ENCODE measurements at regions not wholly inside any gene's neighbourhood (a gene's known extent, or its start where the extent isn't known, plus 50 kb on each side); places are given as distances from the start of the nearest gene placed in this dataset.

DNA sequence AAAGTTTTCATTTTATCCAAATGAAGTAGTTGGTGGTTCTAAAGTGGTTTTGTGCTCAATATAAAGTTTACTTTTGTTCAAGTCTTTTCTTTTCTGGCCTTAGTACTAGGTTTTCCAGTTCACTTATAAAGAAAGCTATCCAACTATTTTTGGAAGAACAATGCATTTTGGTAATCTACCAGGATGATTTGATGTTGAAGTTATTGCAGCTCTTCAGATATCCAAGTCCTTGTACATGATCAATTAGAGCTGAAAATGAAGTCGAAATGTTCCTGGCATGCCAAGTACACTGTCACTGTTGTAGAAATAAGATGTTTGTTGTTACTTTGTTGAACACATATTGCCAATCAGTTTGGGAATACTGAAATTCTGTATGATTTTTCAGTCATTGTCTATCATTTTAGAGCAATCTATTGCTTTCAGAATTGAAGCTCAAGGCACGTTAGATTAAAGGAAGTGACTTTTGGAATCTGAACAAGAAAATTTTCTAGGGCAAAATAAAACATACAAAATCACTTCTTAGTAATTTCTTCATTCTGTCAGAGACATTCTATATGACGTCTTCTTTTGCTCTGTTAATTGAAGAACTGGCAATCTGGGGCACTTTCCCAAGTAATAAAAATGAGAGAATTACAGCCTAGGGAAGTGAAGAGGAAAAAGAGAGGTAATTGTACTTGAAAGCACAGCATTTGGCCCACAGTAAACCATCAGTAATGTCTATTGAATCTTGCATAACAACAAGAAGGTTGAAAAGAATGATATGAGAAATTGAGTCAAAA, 232.3 kb downstream of the MREG start:
- Histone ChIP-seq H3K4me3 (no peak overlapping the region), H3K27me3 (no peaks in the 10 kb centered on the region), H3K27ac (peak overlapping the region in 1 of 4 donors; percentile 29), H3K4me1 (peaks cover 0 to 5% (median 0%) of the 10 kb centered on the region in 3 donors), H3K9me3 (no peaks in the 10 kb centered on the region), H3K36me3 (no peaks in the 10 kb centered on the region)
- 39 to 51% methylated on average over 3 of the region's 3 CpGs for WGBS, 2 donors
- no peak for TF ChIP-seq POLR2A (IDR thresholded peaks at IDR 0.05)
- TF ChIP-seq, protein P1, sequence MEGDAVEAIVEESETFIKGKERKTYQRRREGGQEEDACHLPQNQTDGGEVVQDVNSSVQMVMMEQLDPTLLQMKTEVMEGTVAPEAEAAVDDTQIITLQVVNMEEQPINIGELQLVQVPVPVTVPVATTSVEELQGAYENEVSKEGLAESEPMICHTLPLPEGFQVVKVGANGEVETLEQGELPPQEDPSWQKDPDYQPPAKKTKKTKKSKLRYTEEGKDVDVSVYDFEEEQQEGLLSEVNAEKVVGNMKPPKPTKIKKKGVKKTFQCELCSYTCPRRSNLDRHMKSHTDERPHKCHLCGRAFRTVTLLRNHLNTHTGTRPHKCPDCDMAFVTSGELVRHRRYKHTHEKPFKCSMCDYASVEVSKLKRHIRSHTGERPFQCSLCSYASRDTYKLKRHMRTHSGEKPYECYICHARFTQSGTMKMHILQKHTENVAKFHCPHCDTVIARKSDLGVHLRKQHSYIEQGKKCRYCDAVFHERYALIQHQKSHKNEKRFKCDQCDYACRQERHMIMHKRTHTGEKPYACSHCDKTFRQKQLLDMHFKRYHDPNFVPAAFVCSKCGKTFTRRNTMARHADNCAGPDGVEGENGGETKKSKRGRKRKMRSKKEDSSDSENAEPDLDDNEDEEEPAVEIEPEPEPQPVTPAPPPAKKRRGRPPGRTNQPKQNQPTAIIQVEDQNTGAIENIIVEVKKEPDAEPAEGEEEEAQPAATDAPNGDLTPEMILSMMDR (IDR thresholded peaks at IDR 0.05), result no peak
- no peak for DNase-seq
- intact Hi-C loops (cut with DNase I), result no loop called here

DNA sequence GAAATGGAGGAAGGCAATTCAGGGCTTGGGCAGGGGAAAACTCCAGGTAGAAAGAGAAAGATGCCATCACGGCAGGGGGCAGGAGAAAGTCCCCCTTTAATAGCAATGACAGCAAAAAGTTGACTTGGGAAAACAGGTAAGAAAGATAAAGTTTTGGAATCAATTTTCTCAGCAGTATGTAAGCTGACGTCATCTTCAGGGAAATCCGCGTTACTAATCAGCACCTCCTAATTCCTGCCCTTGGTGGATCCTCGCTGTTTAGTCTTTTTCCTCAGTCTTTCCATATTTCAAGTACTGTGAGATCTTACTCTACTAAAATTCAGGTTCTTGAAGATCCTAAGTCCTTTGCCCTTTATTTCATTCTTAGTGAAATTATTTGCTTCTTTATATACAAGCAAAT, 233.0 kb downstream of the MREG start:
- Histone ChIP-seq H3K27ac (peak overlapping the region in 2 of 4 donors; percentile 12 to 29), H3K9me3 (no peaks in the 10 kb centered on the region), H3K27me3 (no peaks in the 10 kb centered on the region), H3K4me3 (no peak overlapping the region), H3K4me1 (peaks cover 0 to 5% (median 0%) of the 10 kb centered on the region in 3 donors), H3K36me3 (no peaks in the 10 kb centered on the region)
- intact Hi-C loops (cut with DNase I), result no loop called here
- no peak for DNase-seq
- 68 to 82% methylated on average over 5 of the region's 5 CpGs for WGBS, 2 donors
- TF ChIP-seq POLR2A (IDR thresholded peaks at IDR 0.05), result no peak
- TF ChIP-seq, protein P1 (IDR thresholded peaks at IDR 0.05), result no peak

DNA sequence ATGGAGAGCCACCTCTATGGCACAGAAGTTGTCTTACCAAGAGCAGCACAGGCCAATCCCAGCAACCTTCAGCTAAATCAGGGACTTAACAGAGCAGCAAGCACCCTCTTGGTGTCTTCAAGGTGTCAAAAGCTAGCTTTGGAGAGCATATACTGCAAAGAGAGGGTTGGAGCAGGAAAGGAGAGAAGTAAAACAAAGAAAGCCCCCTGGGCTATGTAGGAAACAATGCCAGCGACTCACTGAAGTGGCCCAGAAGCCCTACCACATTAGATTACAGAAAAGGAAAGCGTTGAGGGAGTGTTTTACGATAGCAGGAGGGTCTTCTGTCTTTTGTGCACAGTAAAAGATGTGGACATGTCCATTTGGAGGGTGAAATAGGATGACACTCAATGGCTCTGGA, 233.4 kb downstream of the MREG start:
- Histone ChIP-seq H3K27me3 (no peaks in the 10 kb centered on the region), H3K4me3 (no peak overlapping the region), H3K27ac (peak overlapping the region in 1 of 4 donors; percentile 29), H3K36me3 (no peaks in the 10 kb centered on the region), H3K4me1 (peaks cover 0 to 5% (median 0%) of the 10 kb centered on the region in 3 donors), H3K9me3 (no peaks in the 10 kb centered on the region)
- 81 to 88% methylated on average over 3 of the region's 3 CpGs for WGBS, 2 donors
- intact Hi-C loops (cut with DNase I), result no loop called here
- TF ChIP-seq, protein P1 (IDR thresholded peaks at IDR 0.05), result no peak
- no peak for TF ChIP-seq POLR2A (IDR thresholded peaks at IDR 0.05)
- no peak for DNase-seq

DNA sequence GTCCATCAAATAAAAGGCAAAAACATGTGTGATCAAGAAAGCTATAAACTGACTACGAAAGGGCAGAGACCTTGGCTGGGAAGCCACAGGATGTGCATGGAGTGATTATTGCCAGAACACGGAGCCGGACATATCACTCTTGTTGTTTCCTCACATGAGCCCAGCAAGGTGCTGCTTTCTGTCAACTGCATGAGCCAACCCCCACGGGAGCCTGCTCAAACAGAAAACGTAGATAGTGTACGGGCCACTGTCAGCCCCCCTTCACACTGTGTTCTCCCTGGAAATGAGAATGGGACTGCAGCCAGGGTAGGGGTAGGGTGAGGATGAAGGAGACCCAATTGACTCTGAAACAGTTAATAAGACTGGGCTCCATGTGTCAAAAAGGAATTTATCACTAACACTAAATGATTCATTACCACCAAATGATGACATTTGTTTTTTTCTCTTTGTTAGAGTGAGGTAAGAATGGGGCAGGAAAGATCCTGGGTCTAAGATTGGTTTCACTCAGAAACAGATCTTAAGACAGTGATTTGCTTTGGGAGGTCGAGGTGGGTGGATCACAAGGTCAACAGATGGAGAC, 235.8 kb downstream of the MREG start:
- DNase-seq, result no peak
- Histone ChIP-seq H3K4me1 (peaks cover 0 to 10% (median 0%) of the 10 kb centered on the region in 3 donors), H3K36me3 (no peaks in the 10 kb centered on the region), H3K4me3 (no peak overlapping the region), H3K27me3 (no peaks in the 10 kb centered on the region), H3K9me3 (no peaks in the 10 kb centered on the region), H3K27ac (no peak overlapping the region)
- no peak for TF ChIP-seq POLR2A (IDR thresholded peaks at IDR 0.05)
- TF ChIP-seq, protein P1 (IDR thresholded peaks at IDR 0.05), result no peak
- intact Hi-C loops (cut with DNase I), result no loop called here
- 57 to 81% methylated on average over 7 of the region's 7 CpGs for WGBS, 2 donors

DNA sequence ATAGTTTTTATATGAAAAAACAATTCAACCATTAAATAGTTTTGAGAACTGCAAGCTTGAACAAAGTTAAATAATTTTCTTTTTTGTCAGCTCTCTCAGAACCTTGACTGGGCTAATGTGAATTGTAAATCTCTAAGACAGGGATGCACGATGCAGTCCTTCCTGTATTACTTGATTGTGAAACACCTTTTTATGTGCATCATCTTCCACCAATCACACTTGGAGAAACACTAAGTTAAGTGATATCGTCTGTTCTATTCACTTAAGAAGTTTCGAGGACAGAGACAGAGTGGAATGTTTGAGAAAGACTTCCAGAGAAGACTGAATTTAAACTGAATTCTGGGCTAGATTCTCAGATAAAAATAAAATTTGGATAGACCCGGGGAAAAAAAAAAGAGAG, 238.2 kb downstream of the MREG start:
- H3K4me1 ChIP-seq, result peaks cover 0 to 10% (median 0%) of the 10 kb centered on the region in 3 donors
- H3K27ac ChIP-seq, result peak overlapping the region in 1 of 4 donors; percentile 11
- no peak for DNase-seq
- no peaks in the 10 kb centered on the region for H3K36me3 ChIP-seq
- no peaks in the 10 kb centered on the region for H3K27me3 ChIP-seq
- WGBS, 2 donors, result 54 to 55% methylated on average over 4 of the region's 4 CpGs
- H3K9me3 ChIP-seq, result no peaks in the 10 kb centered on the region
- TF ChIP-seq, protein P1 (IDR thresholded peaks at IDR 0.05), result no peak
- H3K4me3 ChIP-seq, result no peak overlapping the region
- intact Hi-C loops (cut with DNase I), result no loop called here
